ENCODE measurements at regions not wholly inside any gene's neighbourhood (a gene's known extent, or its start where the extent isn't known, plus 50 kb on each side); places are given as distances from the start of the nearest gene placed in this dataset.

GRCh38 chr1:222104694-222105392, 363.0 kb upstream of the DUSP10 start:
- H3K36me3 Mint-ChIP-seq (ENCODE audit: low read depth) = no peaks in the 10 kb centered on the region
- ATAC-seq = no peak
- no peak overlapping the region for H3K4me3 Mint-ChIP-seq
- peaks cover 2% of the 10 kb centered on the region for H3K27me3 Mint-ChIP-seq
- no peak overlapping the region for H3K27ac Mint-ChIP-seq
- no peaks in the 10 kb centered on the region for H3K4me1 Mint-ChIP-seq
- DNase-seq = no peak
- no peaks in the 10 kb centered on the region for H3K9me3 Mint-ChIP-seq

DNA sequence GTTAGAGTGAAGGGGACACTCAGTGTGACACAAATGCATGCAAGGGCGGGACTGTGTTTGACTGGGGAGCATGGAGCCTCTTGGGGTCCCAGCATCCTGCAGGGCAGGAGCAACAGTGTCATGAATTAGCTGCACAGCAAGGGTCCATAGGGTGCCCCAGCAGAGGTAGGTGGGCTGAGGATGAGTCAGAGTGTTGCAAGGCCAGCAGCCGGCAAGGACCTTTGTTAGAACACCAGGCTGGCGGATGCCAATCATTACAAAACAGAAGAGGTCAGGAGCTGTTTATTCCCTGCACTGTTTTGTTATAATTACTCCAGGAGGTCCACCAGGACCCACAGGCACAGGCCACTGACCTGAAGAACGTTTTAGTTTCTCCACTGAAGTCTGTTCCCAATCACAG, 362.2 kb upstream of the DUSP10 start:
- DNase-seq = no peak
- peaks cover 2% of the 10 kb centered on the region for H3K27me3 Mint-ChIP-seq
- no peaks in the 10 kb centered on the region for H3K9me3 Mint-ChIP-seq
- H3K4me1 Mint-ChIP-seq = no peaks in the 10 kb centered on the region
- no peak overlapping the region for H3K4me3 Mint-ChIP-seq
- ATAC-seq = no peak
- no peak overlapping the region for H3K27ac Mint-ChIP-seq
- no peaks in the 10 kb centered on the region for H3K36me3 Mint-ChIP-seq (ENCODE audit: low read depth)

- Mint-ChIP-seq H3K4me1 (no peaks in the 10 kb centered on the region), H3K36me3 (ENCODE audit: low read depth) (no peaks in the 10 kb centered on the region), H3K27ac (no peak overlapping the region), H3K9me3 (no peaks in the 10 kb centered on the region), H3K27me3 (peaks cover 2% of the 10 kb centered on the region), H3K4me3 (no peak overlapping the region)
- DNase-seq (no peak), ATAC-seq (no peak)
Measured at GRCh38 chr1:222099746-222100145, 357.9 kb upstream of the DUSP10 start.

DNA sequence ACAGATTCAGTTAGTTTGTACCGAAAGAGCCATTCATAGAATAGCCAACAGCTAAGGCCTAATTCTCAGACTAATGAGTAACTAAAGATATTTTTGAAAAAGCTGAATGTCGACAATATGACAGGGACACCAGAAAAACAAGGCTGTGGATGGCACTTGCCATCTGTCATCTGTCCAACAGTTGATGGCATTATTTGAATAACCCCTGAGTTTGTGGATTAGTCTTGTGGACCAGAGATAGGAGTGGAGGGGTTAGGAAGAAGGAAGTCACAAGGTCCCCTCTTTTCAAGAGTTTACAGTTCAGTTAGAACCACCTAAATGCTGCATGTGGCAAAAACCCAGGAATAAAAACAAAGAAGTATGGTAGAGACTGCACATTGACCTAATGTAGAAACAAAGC, 356.5 kb upstream of the DUSP10 start:
- DNase-seq = no peak
- Mint-ChIP-seq H3K27me3 (peaks cover 2% of the 10 kb centered on the region), H3K36me3 (ENCODE audit: low read depth) (no peaks in the 10 kb centered on the region), H3K4me3 (no peak overlapping the region), H3K4me1 (peaks cover 2% of the 10 kb centered on the region), H3K9me3 (no peaks in the 10 kb centered on the region), H3K27ac (no peak overlapping the region)
- no peak for ATAC-seq

DNA sequence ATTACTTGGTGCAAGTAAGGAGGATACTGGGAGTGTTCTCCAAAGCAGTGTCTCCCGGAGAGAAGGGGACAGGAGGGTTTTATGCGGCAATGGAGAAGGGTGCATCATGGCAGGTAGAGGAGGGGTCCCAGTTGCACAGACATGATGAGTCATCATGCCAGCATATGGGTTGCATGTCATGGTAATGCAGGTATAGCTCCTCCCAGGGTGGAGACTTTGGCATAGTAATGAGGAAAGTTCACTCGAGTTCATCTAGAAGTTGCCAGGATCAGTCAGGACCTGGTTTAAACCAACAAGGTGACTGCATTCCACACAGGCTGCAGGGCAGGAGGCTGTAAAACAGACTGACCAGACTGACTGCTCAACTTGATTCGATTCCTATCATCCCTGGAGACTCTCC, 355.7 kb upstream of the DUSP10 start:
- Mint-ChIP-seq H3K4me3 (no peak overlapping the region), H3K9me3 (no peaks in the 10 kb centered on the region), H3K36me3 (ENCODE audit: low read depth) (no peaks in the 10 kb centered on the region), H3K27ac (no peak overlapping the region), H3K27me3 (peaks cover 2% of the 10 kb centered on the region), H3K4me1 (peaks cover 2% of the 10 kb centered on the region)
- ATAC-seq (no peak), DNase-seq (no peak)

DNA sequence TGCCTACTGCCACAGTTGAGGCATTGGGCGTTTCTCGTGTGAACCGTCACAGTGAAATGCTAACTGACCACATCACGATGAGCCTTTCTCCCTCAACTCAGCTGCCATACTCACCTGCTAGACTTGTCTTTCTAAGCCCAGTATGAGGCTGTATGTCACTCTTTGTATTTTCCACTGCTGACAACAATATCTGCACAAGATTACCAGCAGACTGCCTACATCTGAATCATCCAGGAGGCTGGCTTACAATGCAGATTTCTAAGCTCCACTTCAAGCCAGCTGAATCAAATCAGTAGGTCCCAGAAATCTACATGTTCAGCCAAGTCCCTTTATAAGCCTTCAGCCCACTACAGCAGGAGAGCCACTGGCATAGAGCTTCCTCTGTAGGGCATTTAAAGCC, 355.0 kb upstream of the DUSP10 start:
- Mint-ChIP-seq H3K4me3 (no peak overlapping the region), H3K27me3 (peaks cover 2% of the 10 kb centered on the region), H3K9me3 (no peaks in the 10 kb centered on the region), H3K27ac (no peak overlapping the region), H3K36me3 (ENCODE audit: low read depth) (no peaks in the 10 kb centered on the region), H3K4me1 (peaks cover 2% of the 10 kb centered on the region)
- DNase-seq = no peak
- no peak for ATAC-seq

DNA sequence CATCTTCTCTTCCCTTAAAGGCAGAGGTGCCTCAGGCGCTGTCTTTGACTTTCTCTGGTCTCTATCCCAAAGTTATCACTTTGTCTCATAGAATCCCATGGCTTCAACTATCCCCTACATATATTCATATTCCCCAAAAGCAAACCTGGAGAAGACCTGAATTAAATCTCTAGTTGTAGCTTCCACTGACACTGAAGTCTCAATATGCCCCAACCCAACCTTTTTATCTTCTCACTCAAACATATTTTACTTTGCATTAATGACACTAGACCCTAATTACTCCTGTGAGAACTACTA, 354.5 kb upstream of the DUSP10 start:
- no peak overlapping the region for H3K27ac Mint-ChIP-seq
- no peak for DNase-seq
- H3K36me3 Mint-ChIP-seq (ENCODE audit: low read depth) = no peaks in the 10 kb centered on the region
- no peak overlapping the region for H3K4me3 Mint-ChIP-seq
- H3K27me3 Mint-ChIP-seq = peaks cover 2% of the 10 kb centered on the region
- ATAC-seq = no peak
- H3K9me3 Mint-ChIP-seq = no peaks in the 10 kb centered on the region
- H3K4me1 Mint-ChIP-seq = peaks cover 2% of the 10 kb centered on the region

DNA sequence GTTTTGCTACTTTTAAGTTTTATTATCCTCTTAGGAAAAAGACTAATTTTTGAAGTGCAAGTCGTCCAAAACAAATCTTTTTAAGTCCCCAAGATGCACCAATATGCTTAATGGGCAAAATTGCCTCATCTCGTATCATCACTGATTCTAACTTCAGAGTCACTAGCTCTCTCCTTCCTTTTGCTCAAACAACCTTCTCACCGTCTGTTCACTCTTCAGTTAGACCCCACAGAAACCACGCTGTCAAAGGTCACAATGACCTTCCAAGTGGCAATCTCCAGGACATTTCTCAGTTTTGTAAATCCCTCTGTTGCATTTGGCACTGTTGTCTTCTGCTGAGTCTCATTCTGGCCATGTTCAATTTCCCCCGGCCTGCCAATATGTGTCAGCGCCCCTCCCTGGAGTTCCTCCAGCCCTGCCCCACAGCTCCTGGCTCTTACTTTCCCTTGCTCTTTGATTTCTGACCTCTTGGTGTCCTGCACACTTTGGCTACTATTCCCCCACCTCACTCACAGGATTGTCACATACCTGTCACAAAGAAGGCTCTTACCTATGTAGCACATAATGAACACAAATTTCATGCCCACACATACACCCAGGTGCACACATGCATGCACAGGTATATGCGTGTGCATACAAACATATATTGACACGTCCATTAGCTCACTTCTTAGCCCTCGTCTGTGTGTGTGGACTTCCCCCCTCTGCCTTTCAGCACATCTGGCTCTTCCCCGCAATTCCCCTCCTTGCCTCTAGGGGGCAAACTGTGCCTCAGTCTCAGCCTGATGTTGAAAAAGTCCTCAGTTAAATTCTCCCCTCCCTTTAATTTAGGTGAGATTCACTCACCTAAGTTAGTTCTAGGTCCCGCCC, 354.0 kb upstream of the DUSP10 start:
- DNase-seq (peak; percentile 64), ATAC-seq (peak; percentile 61)
- Mint-ChIP-seq H3K9me3 (no peaks in the 10 kb centered on the region), H3K36me3 (ENCODE audit: low read depth) (no peaks in the 10 kb centered on the region), H3K4me3 (no peak overlapping the region), H3K4me1 (peaks cover 2% of the 10 kb centered on the region), H3K27me3 (peaks cover 2% of the 10 kb centered on the region), H3K27ac (no peak overlapping the region)

- Mint-ChIP-seq H3K36me3 (ENCODE audit: low read depth) (no peaks in the 10 kb centered on the region), H3K27me3 (no peaks in the 10 kb centered on the region)
Measured at GRCh38 chr1:222093518-222093917, 351.6 kb upstream of the DUSP10 start.

GRCh38 chr1:222090103-222090502, 348.2 kb upstream of the DUSP10 start:
- H3K4me3 Mint-ChIP-seq = no peak overlapping the region
- peaks cover 9% of the 10 kb centered on the region for H3K27me3 Mint-ChIP-seq
- H3K36me3 Mint-ChIP-seq (ENCODE audit: low read depth) = no peaks in the 10 kb centered on the region
- H3K27ac Mint-ChIP-seq = no peak overlapping the region
- peaks cover 3% of the 10 kb centered on the region for H3K9me3 Mint-ChIP-seq
- H3K4me1 Mint-ChIP-seq = peaks cover 2% of the 10 kb centered on the region
- DNase-seq = no peak
- ATAC-seq = no peak

More at GRCh38 chr1:222093518-222093917, 351.6 kb upstream of the DUSP10 start:
- DNase-seq (no peak), ATAC-seq (no peak)
- peaks cover 2% of the 10 kb centered on the region for H3K4me1 Mint-ChIP-seq
- H3K27ac Mint-ChIP-seq = no peak overlapping the region
- H3K9me3 Mint-ChIP-seq = no peaks in the 10 kb centered on the region
- H3K4me3 Mint-ChIP-seq = no peak overlapping the region

DNA sequence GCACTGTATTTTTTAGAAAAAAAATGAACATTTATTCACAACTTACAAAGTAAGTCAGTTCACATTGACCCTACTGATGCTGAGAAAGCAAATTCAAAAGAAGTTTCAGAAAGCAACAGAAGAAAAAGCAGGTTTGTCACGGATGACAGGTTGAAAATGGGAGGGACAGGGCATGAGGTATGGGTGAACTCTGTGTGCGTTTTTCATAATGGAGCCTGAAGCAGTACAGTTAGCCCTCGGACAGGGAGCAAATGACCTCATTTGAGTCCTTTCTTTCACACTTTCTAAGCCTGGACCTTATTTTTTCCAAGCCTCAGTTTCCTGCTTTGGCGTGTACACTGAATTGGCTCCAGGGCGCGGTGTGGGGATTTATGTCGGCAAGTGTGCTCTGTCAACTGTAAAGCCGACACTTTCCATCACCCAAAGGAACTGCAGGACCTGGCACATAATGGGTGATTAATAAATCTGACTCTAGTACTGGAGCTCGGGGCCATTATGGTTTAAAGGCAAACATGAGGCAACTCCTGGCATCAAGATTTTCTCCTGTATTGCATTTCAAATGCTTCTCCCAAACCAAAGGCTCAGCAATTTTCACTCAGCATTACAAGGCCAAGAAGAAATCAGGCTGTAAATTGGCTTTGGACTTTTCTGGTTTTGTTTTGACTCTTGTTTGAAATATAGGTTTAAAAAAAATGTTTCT, 345.5 kb upstream of the DUSP10 start:
- Mint-ChIP-seq H3K27me3 (peaks cover 14% of the 10 kb centered on the region), H3K4me3 (no peak overlapping the region), H3K27ac (no peak overlapping the region), H3K36me3 (ENCODE audit: low read depth) (no peaks in the 10 kb centered on the region), H3K9me3 (peaks cover 9% of the 10 kb centered on the region), H3K4me1 (no peaks in the 10 kb centered on the region)
- ATAC-seq (no peak), DNase-seq (no peak)

GRCh38 chr1:222084996-222085395, 343.1 kb upstream of the DUSP10 start:
- H3K36me3 Mint-ChIP-seq (ENCODE audit: low read depth) = no peaks in the 10 kb centered on the region
- no peak overlapping the region for H3K27ac Mint-ChIP-seq
- H3K4me3 Mint-ChIP-seq = no peak overlapping the region
- H3K4me1 Mint-ChIP-seq = no peaks in the 10 kb centered on the region
- H3K27me3 Mint-ChIP-seq = peaks cover 14% of the 10 kb centered on the region
- peaks cover 9% of the 10 kb centered on the region for H3K9me3 Mint-ChIP-seq
- DNase-seq (no peak), ATAC-seq (no peak)

DNA sequence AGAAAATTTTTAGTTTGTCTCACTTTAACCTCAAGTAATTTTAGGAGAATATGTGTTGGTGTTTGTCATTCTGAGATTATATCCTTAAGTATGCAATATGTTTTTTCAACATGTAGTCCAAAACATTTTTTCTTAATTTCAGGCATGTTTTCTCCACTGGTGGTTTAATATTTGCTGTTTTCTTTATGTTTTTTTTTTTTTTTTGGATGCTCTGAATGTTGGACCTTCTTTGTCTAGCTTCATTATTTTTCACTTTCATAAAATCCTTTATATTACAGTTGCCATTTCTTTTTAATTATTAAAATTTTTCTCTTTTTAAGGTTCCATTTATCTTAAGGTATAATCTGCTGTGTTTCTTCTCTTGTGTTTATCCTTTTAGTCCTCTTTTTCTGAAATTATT, 342.2 kb upstream of the DUSP10 start:
- H3K36me3 Mint-ChIP-seq (ENCODE audit: low read depth) = no peaks in the 10 kb centered on the region
- no peak for DNase-seq

DNA sequence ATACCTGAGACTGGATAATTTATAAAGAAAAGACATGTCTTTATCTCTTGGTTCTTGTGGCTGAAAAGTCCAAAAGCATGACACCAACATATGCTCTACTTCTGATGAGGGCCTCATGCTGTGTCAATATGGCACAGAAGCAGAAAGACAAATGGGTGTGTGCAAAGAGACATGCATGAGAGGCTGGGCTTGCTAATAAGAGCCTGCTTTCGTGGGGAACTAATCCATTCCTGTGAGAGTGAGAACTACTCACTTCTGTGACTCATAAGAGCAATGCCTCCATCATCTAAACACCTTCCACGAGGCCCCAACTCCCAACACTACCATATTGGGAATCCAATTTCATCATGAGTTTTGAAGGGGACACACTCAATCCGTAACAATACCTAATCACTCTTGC, 340.0 kb upstream of the DUSP10 start:
- Mint-ChIP-seq H3K27ac (no peak overlapping the region), H3K4me3 (no peak overlapping the region), H3K9me3 (peaks cover 9% of the 10 kb centered on the region), H3K4me1 (no peaks in the 10 kb centered on the region), H3K36me3 (ENCODE audit: low read depth) (no peaks in the 10 kb centered on the region), H3K27me3 (peaks cover 12% of the 10 kb centered on the region)
- ATAC-seq (no peak), DNase-seq (no peak)

More for the DNA sequence above, 342.2 kb upstream of the DUSP10 start:
- Mint-ChIP-seq H3K27ac (no peak overlapping the region), H3K4me3 (no peak overlapping the region), H3K27me3 (peaks cover 14% of the 10 kb centered on the region), H3K9me3 (peaks cover 9% of the 10 kb centered on the region), H3K4me1 (no peaks in the 10 kb centered on the region)
- ATAC-seq = no peak

DNA sequence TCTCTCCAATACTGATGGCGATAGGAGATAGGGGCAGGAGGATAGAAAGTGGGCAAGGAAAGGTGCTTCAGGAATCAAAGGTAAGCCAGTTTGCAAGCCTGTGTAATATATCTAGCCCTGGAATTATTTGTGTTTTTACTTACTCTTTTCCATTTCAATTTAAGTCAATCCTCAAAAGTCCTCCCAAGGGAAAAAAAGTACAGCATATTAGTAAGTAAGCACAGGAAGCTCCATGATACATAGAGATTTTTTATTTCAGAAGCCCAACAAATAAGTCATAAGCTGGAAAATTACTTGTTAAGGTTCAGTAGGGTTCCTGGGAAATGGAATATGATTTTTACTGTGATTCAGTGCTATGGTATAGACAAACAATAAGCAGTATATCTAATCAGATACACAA, 337.7 kb upstream of the DUSP10 start:
- peaks cover 4% of the 10 kb centered on the region for H3K27me3 Mint-ChIP-seq
- ATAC-seq (no peak), DNase-seq (no peak)
- H3K27ac Mint-ChIP-seq = no peak overlapping the region
- H3K4me1 Mint-ChIP-seq = no peaks in the 10 kb centered on the region
- no peaks in the 10 kb centered on the region for H3K36me3 Mint-ChIP-seq (ENCODE audit: low read depth)
- no peak overlapping the region for H3K4me3 Mint-ChIP-seq
- no peaks in the 10 kb centered on the region for H3K9me3 Mint-ChIP-seq
